Sciatic nerve (tissue), 2 donors: ENCODE measurements at regions not wholly inside any gene's neighbourhood (a gene's known extent, or its start where the extent isn't known, plus 50 kb on each side); places are given as distances from the start of the nearest gene placed in this dataset.

ENCODE experiments used
- ATAC-seq: fragments of 200-7000 bp; cut with Tn5 transposase; one replicate; pipeline ENCODE4 v1.9.1; 2020; ENCODE audit warnings: mild to moderate bottlenecking, moderate library complexity
- DNase-seq: peaks from one replicate; pipeline ENCODE4 v3.0.0-alpha.2; 2020; ENCODE audit warnings: low spot score
- intact Hi-C: fragments of 100-400 bp; cut with DNase I; formaldehyde crosslinking; loops from one replicate; pipeline ENCODE4 v1.14.2; 2022
- donor health status: DM: no; HTN: no; CAD: no.
- donor health status: DM: no; HTN: no; CAD: no.

- intact Hi-C loops, result no loop called here
- no peak for ATAC-seq
- no peak for DNase-seq
Measured at GRCh38 chr3:459311-459670, 262.7 kb downstream of the CHL1 start.

GRCh38 chr3:461006-461405, 264.4 kb downstream of the CHL1 start:
- ATAC-seq (no peak), DNase-seq (no peak)
- intact Hi-C loops, result no loop called here

DNA sequence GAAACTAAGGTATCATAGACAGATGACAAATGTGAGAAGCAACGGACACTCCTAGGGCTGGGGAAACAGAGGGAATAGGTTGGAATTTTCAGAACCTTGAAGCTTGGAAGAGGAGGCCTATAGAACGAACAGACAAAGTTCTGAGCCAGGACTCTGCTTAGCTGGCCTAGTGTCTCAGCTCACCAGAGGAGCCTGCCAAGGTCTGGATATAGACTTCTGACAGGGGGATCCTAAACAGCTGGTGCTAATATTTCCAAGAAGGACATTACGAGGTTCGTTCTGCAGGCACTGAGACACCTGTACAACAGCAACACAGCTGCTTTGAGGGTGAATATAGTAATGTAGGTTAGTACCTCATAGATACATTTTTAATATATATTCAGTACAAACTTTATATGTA, 266.3 kb downstream of the CHL1 start:
- intact Hi-C loops, result no loop called here
- no peak for ATAC-seq
- DNase-seq, result no peak

DNA sequence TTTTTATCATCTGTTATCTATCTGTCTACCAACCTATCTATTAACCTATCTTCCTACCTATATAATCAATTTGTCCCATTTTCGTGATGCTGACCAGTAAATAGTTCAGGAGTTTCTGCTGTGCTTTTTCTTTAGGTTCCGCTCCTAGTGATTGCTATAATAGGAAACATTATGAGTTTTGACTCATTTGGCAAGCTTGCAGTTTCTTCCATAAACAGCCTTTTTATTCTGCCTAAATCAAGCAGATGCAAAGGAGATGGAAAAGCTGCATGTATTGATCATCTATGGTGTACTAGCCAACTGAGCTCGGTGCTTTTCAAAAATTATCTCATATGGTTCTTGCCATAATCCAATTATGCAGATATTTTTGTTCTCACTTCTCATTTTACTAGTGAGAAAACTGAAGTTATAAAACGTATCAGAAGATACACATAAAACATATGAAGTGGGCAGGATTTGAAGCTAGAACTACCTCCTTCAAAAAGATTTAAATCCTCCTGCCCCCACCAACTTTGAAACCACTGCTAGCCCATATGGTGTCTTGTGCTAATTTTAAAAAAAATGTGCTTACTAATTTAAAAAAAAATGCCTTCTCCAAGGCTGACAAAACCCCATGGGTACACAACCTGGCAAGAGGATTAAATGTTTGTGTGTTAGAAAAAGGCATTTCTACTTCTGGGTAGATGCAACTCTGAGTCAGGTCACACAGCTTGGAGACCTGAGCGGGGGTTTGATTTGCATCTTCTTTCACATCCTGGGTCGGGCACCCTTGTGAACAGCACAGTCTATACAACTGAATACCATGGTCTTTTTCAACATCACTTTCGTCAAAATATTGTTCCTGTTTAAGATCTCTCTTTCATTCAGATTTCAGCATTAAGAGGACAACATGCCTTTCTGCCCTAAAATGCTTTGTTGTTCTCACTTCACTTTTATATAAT, 267.0 kb downstream of the CHL1 start:
- no peak for ATAC-seq
- intact Hi-C loops, result no loop called here
- no peak for DNase-seq

GRCh38 chr3:464255-464654, 267.7 kb downstream of the CHL1 start:
- DNase-seq (no peak), ATAC-seq (no peak)
- intact Hi-C loops, result no loop called here

DNA sequence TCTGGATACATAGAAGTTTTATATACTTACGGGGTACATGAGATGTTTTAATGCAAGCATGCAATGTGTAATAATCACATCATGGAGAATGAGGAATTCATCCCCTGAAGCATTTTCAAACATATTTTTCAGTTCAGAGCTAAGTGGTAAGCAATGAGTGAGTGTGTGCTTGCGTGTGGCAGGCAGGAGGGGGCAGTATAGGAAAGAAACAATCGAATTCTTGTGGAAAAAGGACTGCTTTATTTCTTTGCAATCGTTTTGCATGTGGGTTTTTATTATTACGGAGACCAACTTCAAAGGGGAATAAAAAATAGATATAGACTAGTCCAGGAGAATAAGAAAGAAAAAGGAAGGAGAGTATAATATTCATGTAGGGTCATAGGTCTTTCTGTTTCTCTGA, 271.6 kb downstream of the CHL1 start:
- DNase-seq, result no peak
- intact Hi-C loops, result no loop called here
- ATAC-seq, result no peak

GRCh38 chr3:473033-473800, 276.7 kb downstream of the CHL1 start:
- intact Hi-C loops, result no loop called here
- DNase-seq (no peak), ATAC-seq (no peak)

DNA sequence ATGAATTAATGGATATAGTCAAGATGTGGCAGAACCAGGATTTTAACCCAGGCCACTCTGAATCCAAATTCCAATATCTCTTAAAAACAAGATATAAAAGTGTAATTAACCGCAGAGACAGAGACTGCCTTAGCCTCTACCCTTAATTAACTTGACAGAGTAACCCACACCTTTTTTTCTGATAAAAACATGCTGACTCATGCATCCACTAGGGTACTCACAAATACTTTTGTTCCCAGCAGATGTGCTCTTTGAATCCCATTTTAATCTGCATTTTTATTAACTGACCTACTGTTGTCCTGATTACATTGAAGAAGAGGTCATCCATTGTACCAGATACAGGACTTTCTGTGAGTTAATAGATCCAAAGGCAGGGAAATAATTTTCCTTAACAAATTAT, 278.3 kb downstream of the CHL1 start:
- intact Hi-C loops, result no loop called here

GRCh38 chr3:480070-480469, 283.5 kb downstream of the CHL1 start:
- ATAC-seq (no peak), DNase-seq (no peak)
- intact Hi-C loops, result no loop called here

More for the DNA sequence above, 278.3 kb downstream of the CHL1 start:
- DNase-seq (no peak), ATAC-seq (no peak)

- ATAC-seq (no peak), DNase-seq (no peak)
- intact Hi-C loops, result no loop called here
Measured at GRCh38 chr3:481111-481510, 284.5 kb downstream of the CHL1 start.

DNA sequence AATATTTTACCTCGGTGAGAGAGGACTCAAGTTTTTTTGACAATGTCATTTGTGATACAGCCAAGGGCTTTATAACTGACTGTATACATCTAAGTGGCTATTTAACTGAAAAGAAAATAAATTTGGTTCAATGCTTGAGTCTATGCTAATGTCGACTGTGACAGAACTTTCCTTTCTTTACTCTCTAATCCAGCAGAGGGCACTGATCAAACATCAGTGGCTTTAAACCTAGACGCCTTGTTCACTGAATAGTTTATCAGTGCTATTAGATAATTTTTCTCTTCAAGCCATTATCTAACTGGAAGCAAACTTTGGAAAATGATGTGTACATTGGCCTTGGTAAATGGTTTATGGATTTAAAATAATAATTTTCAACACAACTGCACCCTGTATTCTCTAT, 285.1 kb downstream of the CHL1 start:
- intact Hi-C loops, result no loop called here
- ATAC-seq (no peak), DNase-seq (no peak)

- DNase-seq (no peak), ATAC-seq (no peak)
- intact Hi-C loops, result no loop called here
Measured at GRCh38 chr3:482479-482878, 285.9 kb downstream of the CHL1 start.

DNA sequence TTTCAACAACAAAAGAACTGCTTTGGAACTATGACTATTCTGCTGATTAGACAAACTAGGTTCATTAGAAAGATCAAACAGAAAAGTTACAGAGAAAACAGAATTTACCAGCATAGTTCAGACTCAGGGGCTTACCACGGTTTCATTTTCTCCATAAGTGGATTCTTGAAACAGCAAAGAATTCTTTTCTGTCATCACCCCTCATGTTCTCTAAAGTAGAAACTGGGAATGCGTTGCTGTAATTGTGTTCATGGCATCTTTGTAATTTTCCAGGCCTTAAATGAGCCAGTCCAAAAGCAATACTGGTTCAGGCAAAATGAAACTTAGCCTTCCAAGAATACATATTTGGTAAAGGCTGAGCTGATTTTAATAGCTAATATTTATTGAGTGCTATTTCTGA, 287.8 kb downstream of the CHL1 start:
- ATAC-seq (peak; percentile 42), DNase-seq (no peak)
- intact Hi-C loops, result no loop called here

DNA sequence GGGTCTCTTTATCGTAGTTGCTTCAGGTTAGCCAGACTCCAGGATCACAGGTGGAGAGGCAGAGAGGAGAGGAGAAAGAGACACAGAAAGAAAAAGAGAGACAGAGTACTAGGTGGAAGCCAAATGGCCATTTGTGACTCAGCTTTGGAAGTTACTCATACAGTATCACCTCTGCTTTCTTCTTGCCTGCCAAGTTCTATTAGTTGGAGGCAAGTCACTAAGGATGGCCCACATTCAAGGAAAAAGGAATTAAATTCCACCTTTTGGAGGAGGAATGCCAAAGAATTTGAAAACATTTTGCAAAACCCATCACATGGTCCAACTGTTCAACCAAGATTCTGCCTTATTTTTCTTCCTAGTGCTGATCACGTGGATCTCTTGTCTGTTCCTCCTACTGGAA, 291.1 kb downstream of the CHL1 start:
- ATAC-seq, result no peak
- no peak for DNase-seq
- intact Hi-C loops, result no loop called here

DNA sequence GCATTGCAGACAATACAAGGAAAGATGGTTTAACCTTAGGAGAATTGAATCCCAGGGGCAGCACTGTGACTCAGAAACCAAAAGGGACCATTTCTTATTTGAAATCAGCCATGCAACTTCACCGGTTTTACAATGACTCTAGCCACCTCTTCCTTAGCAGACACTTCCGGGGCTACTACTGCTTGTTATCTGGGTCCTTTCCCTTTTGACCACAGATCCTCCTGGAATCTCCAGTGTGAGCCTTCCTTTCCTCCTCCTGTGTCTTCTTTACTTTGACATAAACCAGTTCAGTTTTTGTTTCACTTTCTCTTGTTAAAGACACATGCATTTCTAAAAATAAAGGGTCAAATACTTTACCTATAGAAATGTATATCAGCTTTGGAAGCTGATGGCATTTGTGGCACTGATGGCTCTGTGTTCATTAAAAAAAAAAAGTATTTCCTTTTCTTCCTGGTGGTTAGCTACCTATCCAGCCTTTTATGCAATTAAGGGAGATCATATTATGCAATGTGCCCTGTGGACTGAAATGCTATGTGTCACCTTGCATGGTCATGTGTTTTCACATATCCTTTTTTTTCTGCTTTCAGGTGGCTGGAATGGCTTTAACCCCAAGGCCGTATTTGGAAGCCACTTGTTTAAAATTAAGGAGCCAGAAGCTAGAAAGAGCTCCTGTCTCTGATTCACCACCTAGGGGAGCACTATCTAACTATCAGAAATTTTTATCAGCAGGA, 296.2 kb downstream of the CHL1 start:
- intact Hi-C loops, result no loop called here
- no peak for DNase-seq
- ATAC-seq, result no peak

DNA sequence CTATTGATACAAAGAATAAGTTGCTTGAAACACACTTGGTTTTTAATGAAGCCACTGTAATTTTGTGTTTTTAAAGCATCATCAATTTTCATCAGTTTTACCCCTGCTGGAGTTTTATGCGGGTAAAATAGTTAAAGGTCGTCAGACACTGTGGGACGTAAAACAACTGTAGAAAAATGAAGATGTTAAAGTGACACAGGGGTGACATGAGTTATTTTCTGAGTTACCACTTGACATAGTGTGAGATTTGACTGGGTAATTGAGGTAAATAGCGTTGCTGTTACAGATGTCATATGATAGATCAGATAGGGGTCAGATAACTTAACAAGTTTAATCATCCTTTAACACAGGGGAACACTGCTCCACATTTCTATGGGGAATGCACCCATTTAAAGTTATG, 297.6 kb downstream of the CHL1 start:
- intact Hi-C loops, result no loop called here
- DNase-seq (no peak), ATAC-seq (no peak)

DNA sequence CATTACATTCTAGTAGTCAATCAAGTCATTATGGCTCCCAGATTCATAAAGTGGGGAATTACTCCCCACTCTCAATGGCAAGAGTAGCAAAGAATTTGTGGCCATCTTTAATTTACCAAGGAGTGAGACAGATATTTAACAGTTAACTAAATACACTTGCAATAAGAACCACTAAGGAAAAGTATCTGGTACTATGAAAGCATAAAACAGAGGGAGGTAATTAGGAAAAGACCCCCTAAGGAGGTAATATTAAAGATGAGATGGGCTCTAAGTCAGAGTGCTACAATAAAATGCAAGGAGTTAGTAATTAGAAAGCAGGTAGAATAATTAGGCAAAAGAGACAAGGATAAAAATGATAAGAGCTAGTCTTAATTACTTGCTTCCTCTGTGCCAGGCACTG, 301.9 kb downstream of the CHL1 start:
- no peak for ATAC-seq
- DNase-seq, result no peak
- intact Hi-C loops, result no loop called here

DNA sequence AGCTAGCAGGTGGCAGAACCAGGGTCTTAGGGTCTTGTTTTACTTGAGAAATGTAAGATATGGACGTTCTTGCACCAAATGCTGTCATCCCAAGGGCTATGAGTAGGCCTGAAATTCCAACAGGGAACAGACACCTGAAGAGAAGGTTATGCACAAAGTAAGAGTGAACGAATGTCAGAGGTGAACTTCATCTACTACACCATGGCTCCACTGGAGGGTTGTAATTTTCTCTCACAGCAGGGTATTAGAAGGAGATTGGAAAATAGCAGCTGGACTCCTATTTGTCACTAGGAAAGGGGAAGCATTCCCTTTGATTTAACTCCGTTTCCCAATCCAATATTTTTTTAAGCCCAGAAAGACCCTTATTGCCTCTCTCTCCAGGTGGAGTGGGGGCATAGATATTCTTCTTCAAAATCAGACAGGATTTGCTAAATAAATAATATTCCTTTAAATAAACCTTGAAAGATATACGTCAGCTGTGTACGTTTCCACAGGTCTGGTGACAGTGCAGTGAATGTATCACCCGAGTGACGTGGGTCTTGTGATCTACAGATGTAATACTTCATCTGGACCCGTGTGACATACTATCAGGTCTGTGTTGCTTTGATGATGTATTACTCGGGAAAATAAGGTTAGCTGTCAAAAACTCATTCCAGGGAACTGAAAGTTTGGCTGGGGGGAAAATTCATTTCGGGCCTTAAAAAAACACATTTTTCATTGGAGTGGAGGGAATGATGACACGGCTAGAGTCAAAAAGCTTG, 302.6 kb downstream of the CHL1 start:
- intact Hi-C loops, result no loop called here
- ATAC-seq (no peak), DNase-seq (no peak)

- DNase-seq (no peak), ATAC-seq (no peak)
- intact Hi-C loops, result no loop called here
Measured at GRCh38 chr3:502486-502885, 305.9 kb downstream of the CHL1 start.
